Fibroblast of skin of left biceps (primary cell): ENCODE measurements at regions not wholly inside any gene's neighbourhood (a gene's known extent, or its start where the extent isn't known, plus 50 kb on each side); places are given as distances from the start of the nearest gene placed in this dataset.
"Not testable (repeated sequence)": the region's sequence is repeated elsewhere in the genome, so short reads cannot be mapped to it uniquely, and the experiment has no call there.

ENCODE experiments used
- DNase-seq, 2 experiments: peaks; one replicate each; pipeline ENCODE4 v3.0.0-alpha.2; 2013; ENCODE audit warnings: low read depth in 2 of 2

- no peak for DNase-seq
These were observed 50.6 kb upstream of the TMEM170B start for GRCh38 chr6:11486959-11487358.

GRCh38 chr6:11486486-11486885 is 51.1 kb upstream of the TMEM170B start:
- no peak for DNase-seq

- DNase-seq = no peak
These were observed 51.5 kb upstream of the TMEM170B start for GRCh38 chr6:11486051-11486450.

GRCh38 chr6:11485271-11485670 is 52.3 kb upstream of the TMEM170B start:
- no peak for DNase-seq

GRCh38 chr6:11484441-11484840 is 53.1 kb upstream of the TMEM170B start:
- no peak for DNase-seq

- no peak for DNase-seq
These were observed 54.9 kb upstream of the TMEM170B start for GRCh38 chr6:11482616-11483015.

- DNase-seq = no peak
These were observed 57.0 kb upstream of the TMEM170B start for GRCh38 chr6:11480541-11480940.

GRCh38 chr6:11479296-11479695 is 58.3 kb upstream of the TMEM170B start:
- DNase-seq = no peak

GRCh38 chr6:11478586-11478985 is 59.0 kb upstream of the TMEM170B start:
- no peak for DNase-seq

- no peak for DNase-seq
These were observed 62.5 kb upstream of the TMEM170B start for GRCh38 chr6:11475016-11475415.

- no peak for DNase-seq
These were observed 64.4 kb upstream of the TMEM170B start for GRCh38 chr6:11473008-11473740.

- no peak for DNase-seq
These were observed 66.3 kb upstream of the TMEM170B start for GRCh38 chr6:11471261-11471660.

- DNase-seq = no peak
These were observed 67.9 kb upstream of the TMEM170B start for GRCh38 chr6:11469684-11470083.

- DNase-seq = not testable (repeated sequence)
These were observed 69.3 kb upstream of the TMEM170B start for GRCh38 chr6:11468271-11468670.

- no peak for DNase-seq
These were observed 70.2 kb upstream of the TMEM170B start for GRCh38 chr6:11467364-11467763.

- DNase-seq = no peak
These were observed 74.2 kb upstream of the TMEM170B start for GRCh38 chr6:11463398-11463780.

- DNase-seq = no peak
These were observed 74.7 kb upstream of the TMEM170B start for GRCh38 chr6:11462742-11463397.

GRCh38 chr6:11460837-11461661 is 76.5 kb upstream of the TMEM170B start:
- no peak for DNase-seq

- DNase-seq = no peak
These were observed 77.4 kb upstream of the TMEM170B start for GRCh38 chr6:11460001-11460668.

- no peak for DNase-seq
These were observed 78.4 kb upstream of the TMEM170B start for GRCh38 chr6:11459079-11459610.

GRCh38 chr6:11458509-11458908 is 79.0 kb upstream of the TMEM170B start:
- DNase-seq = no peak

GRCh38 chr6:11457422-11457821 is 80.1 kb upstream of the TMEM170B start:
- not testable (repeated sequence) for DNase-seq
